HCT116 (cell line): ENCODE measurements at regions not wholly inside any gene's neighbourhood (a gene's known extent, or its start where the extent isn't known, plus 50 kb on each side); places are given as distances from the start of the nearest gene placed in this dataset.
"Not testable (repeated sequence)": the region's sequence is repeated elsewhere in the genome, so short reads cannot be mapped to it uniquely, and the experiment has no call there.

Experiments used
- EGR1 ChIP-seq: IDR thresholded peaks from 2 replicates; pipeline ENCODE4 v1.6.1; 2012; ENCODE audit warnings: low read depth
- ELF1 ChIP-seq: IDR thresholded peaks from 2 replicates; pipeline ENCODE4 v1.6.1; 2012; ENCODE audit warnings: low read depth, borderline replicate concordance
- EZH2phosphoT487 ChIP-seq: fragments of 200-600 bp; IDR thresholded peaks from 2 replicates; pipeline ENCODE4 v1.6.1; 2018; ENCODE audit warnings: antibody characterized with exemption, borderline replicate concordance
- POLR2A ChIP-seq: IDR thresholded peaks from 2 replicates; pipeline ENCODE4 v1.7.0; 2011; ENCODE audit warnings: borderline replicate concordance; ENCODE audit not compliant: insufficient read depth, insufficient read length; ENCODE audit errors: extremely low read depth
- POLR2AphosphoS5 ChIP-seq: IDR thresholded peaks from 2 replicates; pipeline ENCODE4 v1.6.1; 2011; ENCODE audit warnings: mild to moderate bottlenecking, low read depth, low read length, moderate library complexity
- SP1 ChIP-seq: IDR thresholded peaks from 2 replicates; pipeline ENCODE4 v1.6.1; 2012; ENCODE audit warnings: low read depth
- TCF7L2 ChIP-seq: IDR thresholded peaks from 2 replicates; pipeline ENCODE4 v1.7.0; 2011; ENCODE audit warnings: borderline replicate concordance, inconsistent platforms; ENCODE audit not compliant: insufficient read depth, insufficient read length; ENCODE audit errors: extremely low read depth
- YY1 ChIP-seq: IDR thresholded peaks from 2 replicates; pipeline ENCODE4 v1.6.1; 2011; ENCODE audit warnings: low read length, low read depth, moderate library complexity, mild to moderate bottlenecking; ENCODE audit not compliant: insufficient replicate concordance; ENCODE audit errors: extremely low read depth
- ZFX ChIP-seq: fragments of 450-650 bp; IDR thresholded peaks from 2 replicates; pipeline ENCODE4 v1.6.1; 2017
- TF ChIP-seq, protein P1 (sequence below), 3 experiments: fragments of 200-600 bp in 1 of 3; sonication (generic) in 1 of 3; IDR thresholded peaks in 2 of 3; conservative IDR thresholded peaks in 1 of 3; 2 replicates each; pipeline ENCODE4 v1.5.1; 2012 to 2017; ENCODE audit warnings: low read depth in 2 of 3, low read length in 2 of 3, antibody characterized with exemption in 1 of 3, borderline replicate concordance in 1 of 3, control low read depth in 1 of 3, mild to moderate bottlenecking in 1 of 3, mixed read lengths in 1 of 3, mixed run types in 1 of 3, moderate library complexity in 1 of 3; ENCODE audit not compliant: insufficient read depth in 1 of 3

GRCh38 chr4:19016550-19016949 lies 995.0 kb upstream of the LCORL start:
- not testable (repeated sequence) for TF ChIP-seq YY1, POLR2A, EGR1, SP1, ZFX, POLR2AphosphoS5, EZH2phosphoT487, ELF1, TCF7L2
- TF ChIP-seq, protein P1, sequence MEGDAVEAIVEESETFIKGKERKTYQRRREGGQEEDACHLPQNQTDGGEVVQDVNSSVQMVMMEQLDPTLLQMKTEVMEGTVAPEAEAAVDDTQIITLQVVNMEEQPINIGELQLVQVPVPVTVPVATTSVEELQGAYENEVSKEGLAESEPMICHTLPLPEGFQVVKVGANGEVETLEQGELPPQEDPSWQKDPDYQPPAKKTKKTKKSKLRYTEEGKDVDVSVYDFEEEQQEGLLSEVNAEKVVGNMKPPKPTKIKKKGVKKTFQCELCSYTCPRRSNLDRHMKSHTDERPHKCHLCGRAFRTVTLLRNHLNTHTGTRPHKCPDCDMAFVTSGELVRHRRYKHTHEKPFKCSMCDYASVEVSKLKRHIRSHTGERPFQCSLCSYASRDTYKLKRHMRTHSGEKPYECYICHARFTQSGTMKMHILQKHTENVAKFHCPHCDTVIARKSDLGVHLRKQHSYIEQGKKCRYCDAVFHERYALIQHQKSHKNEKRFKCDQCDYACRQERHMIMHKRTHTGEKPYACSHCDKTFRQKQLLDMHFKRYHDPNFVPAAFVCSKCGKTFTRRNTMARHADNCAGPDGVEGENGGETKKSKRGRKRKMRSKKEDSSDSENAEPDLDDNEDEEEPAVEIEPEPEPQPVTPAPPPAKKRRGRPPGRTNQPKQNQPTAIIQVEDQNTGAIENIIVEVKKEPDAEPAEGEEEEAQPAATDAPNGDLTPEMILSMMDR (IDR thresholded peaks at IDR 0.05 in 2 of 3, conservative IDR thresholded peaks at IDR 0.05 in 1 of 3; ENCODE audit: borderline replicate concordance in 1 of 3, insufficient read depth in 1 of 3, low read depth in 2 of 3, low read length in 2 of 3): not testable (repeated sequence)
